HepG2 (cell line): ENCODE measurements at regions not wholly inside any gene's neighbourhood (a gene's known extent, or its start where the extent isn't known, plus 50 kb on each side); places are given as distances from the start of the nearest gene placed in this dataset.

Source experiments
- ATAC-seq: fragments of 200-7000 bp; cut with Tn5 transposase; 3 replicates; pipeline ENCODE4 v1.9.1; 2020; ENCODE audit warnings: mild to moderate bottlenecking, moderate library complexity
- BruUV-seq: library from RNA; stranded (reverse); fragments of 400-500 nt; replicated peaks from 2 replicates; lab custom pipeline; 2021; lab: Mats Ljungman, UMichigan
- CTCF ChIA-PET: fragments of 300-600 bp; formaldehyde crosslinking; extraction: SDS; loops from one replicate; lab custom pipeline; 2021; ENCODE audit warnings: low total read pairs, inconsistent platforms, low intra/inter-chr PET ratio; lab: Yijun Ruan, JAX
- POLR2A ChIA-PET: fragments of 350-600 bp; sonication (Branson Sonifier 250); formaldehyde crosslinking; loops from one replicate; lab custom pipeline; 2020; ENCODE audit warnings: antibody characterized with exemption, inconsistent platforms; lab: Yijun Ruan, JAX
- DNase-seq: peaks from one replicate; pipeline ENCODE4 v3.0.0-alpha.2; 2015; ENCODE audit warnings: low spot score
- FAIRE-seq: peaks from 3 replicates; lab custom pipeline; 2011; peaks lifted over from hg19 to GRCh38; lab: Jason Lieb, UNC
- H2AFZ ChIP-seq: one replicate; pipeline ENCODE4 v1.6.1; 2011; ENCODE audit warnings: low read length, inconsistent platforms
- H3K27ac ChIP-seq: fragments of 300-600 bp; 3 replicates; pipeline ENCODE4 v1.8.0; 2011; ENCODE audit warnings: mixed run types, mild to moderate bottlenecking, mixed read lengths, low read length, inconsistent platforms; ENCODE audit not compliant: insufficient read depth; ENCODE audit errors: extremely low read length
- H3K27me3 ChIP-seq, 2 experiments: fragments of 200-600 bp in 1 of 2; 2 replicates in 1 of 2; 3 replicates in 1 of 2; pipeline versions ENCODE4 v1.6.0 to v1.8.0; 2011; ENCODE audit warnings: low read length in 2 of 2, mild to moderate bottlenecking in 2 of 2, moderate library complexity in 2 of 2, inconsistent platforms in 1 of 2; ENCODE audit not compliant: insufficient read depth in 2 of 2, control insufficient read depth in 1 of 2
- H3K36me3 ChIP-seq, 2 experiments: fragments of 200-600 bp in 1 of 2; replicated peaks in 1 of 2; 2 replicates in 1 of 2; 3 replicates in 1 of 2; pipeline versions ENCODE4 v1.5.1 to v1.8.0; 2011; ENCODE audit warnings: low read length in 2 of 2, inconsistent platforms in 1 of 2; ENCODE audit not compliant: insufficient read depth in 2 of 2, control insufficient read depth in 1 of 2
- H3K4me1 ChIP-seq: 2 replicates; pipeline ENCODE4 v1.5.1; 2012; ENCODE audit warnings: low read length, inconsistent platforms; ENCODE audit not compliant: insufficient read depth
- H3K4me2 ChIP-seq: 2 replicates; pipeline ENCODE4 v1.6.0; 2011; ENCODE audit warnings: low read depth, low read length, inconsistent platforms
- H3K4me3 ChIP-seq, 3 experiments: fragments of 200-600 bp in 1 of 3; sonication (generic), shearing (Covaris generic) in 1 of 3; replicated peaks in 1 of 3; 2 replicates each; pipeline ENCODE4 v1.5.1; 2011 to 2016; ENCODE audit warnings: low read length in 3 of 3, inconsistent platforms in 2 of 3, low read depth in 2 of 3, mild to moderate bottlenecking in 2 of 3, control low read depth in 1 of 3, mixed read lengths in 1 of 3; ENCODE audit not compliant: insufficient read depth in 1 of 3
- H3K79me2 ChIP-seq: one replicate; pipeline ENCODE4 v1.6.1; 2011; ENCODE audit warnings: low read length, inconsistent platforms; ENCODE audit not compliant: insufficient read depth
- H3K9ac ChIP-seq: 2 replicates; pipeline ENCODE4 v1.6.0; 2011; ENCODE audit warnings: mild to moderate bottlenecking, low read depth, low read length, inconsistent platforms; ENCODE audit not compliant: insufficient read depth
- H3K9me3 ChIP-seq: 2 replicates; pipeline ENCODE4 v1.5.1; 2012; ENCODE audit warnings: mild to moderate bottlenecking, low read length
- H4K20me1 ChIP-seq: 2 replicates; pipeline ENCODE4 v1.6.0; 2011; ENCODE audit warnings: inconsistent platforms, mild to moderate bottlenecking, low read length, moderate library complexity; ENCODE audit not compliant: insufficient read depth
- GZF1 ChIP-seq: sonication (generic); formaldehyde crosslinking; IDR thresholded peaks from 2 replicates; pipeline ENCODE4 v1.5.1; 2020; ENCODE audit warnings: mild to moderate bottlenecking, missing genetic modification reagents
- MXD4 ChIP-seq: IDR thresholded peaks from 2 replicates; pipeline ENCODE4 v1.6.1; 2016; ENCODE audit warnings: mild to moderate bottlenecking, missing biosample characterization, missing genetic modification reagents
- SALL1 ChIP-seq: sonication (generic); formaldehyde crosslinking; IDR thresholded peaks from 2 replicates; pipeline ENCODE4 v1.8.0; 2022; ENCODE audit warnings: mild to moderate bottlenecking, missing genetic modification reagents
- SP1 ChIP-seq, 2 experiments: fragments of 450-650 bp in 1 of 2; sonication (generic) in 1 of 2; formaldehyde crosslinking in 1 of 2; IDR thresholded peaks; 2 replicates each; pipeline versions ENCODE4 v1.4.0 to v1.6.1; 2016 to 2020; ENCODE audit warnings: missing genetic modification reagents in 1 of 2
- ZNF501 ChIP-seq: sonication (generic); formaldehyde crosslinking; IDR thresholded peaks from 2 replicates; pipeline ENCODE4 v1.5.1; 2020; ENCODE audit warnings: mild to moderate bottlenecking, moderate library complexity, missing genetic modification reagents
- ZNF563 ChIP-seq: sonication (generic); formaldehyde crosslinking; IDR thresholded peaks from 2 replicates; pipeline ENCODE4 v1.8.0; 2022; ENCODE audit warnings: mild to moderate bottlenecking, moderate library complexity, missing genetic modification reagents
- WGBS: methylation state at CpG from one replicate; pipeline ENCODE4 v1.1.6; 2017; ENCODE audit warnings: low lambda C conversion rate; 5-methylcytosine and 5-hydroxymethylcytosine counted together
- in situ Hi-C: cut with HindIII; loops from 2 replicates; pipeline ENCODE4 v1.10.0; 2017; ENCODE audit warnings: low pct_unique_long_range_greater_than_20kb; ENCODE audit not compliant: extremely low pct_ligation_motif_present
- intact Hi-C: fragments of 100-400 bp; cut with micrococcal nuclease; formaldehyde crosslinking; loops from one replicate; pipeline ENCODE4 v1.10.0; 2022; ENCODE audit not compliant: unreplicated experiment

- TF ChIP-seq MXD4 (no peak), GZF1 (CRISPR knock-in tag) (no peak), SALL1 (no peak), ZNF563 (no peak)
These were observed 81.9 kb upstream of the INSIG1 start (continued) for GRCh38 chr7:155215576-155216325.

GRCh38 chr7:155216475-155217272 is 81.0 kb upstream of the INSIG1 start:
- H3K4me1 ChIP-seq: no peaks in the 10 kb centered on the region
- intact Hi-C loops: no loop called here
- no peaks in the 10 kb centered on the region for H3K36me3 ChIP-seq
- TF ChIP-seq ZNF501 (no peak), SP1 (IDR thresholded peaks at IDR 0.05) (no peak), SP1 (CRISPR knock-in tag; IDR thresholded peaks at IDR 0.05) (no peak)
- TF ChIP-seq, all 625 proteins: peak for 0
- ChIA-PET CTCF (no interaction called here), POLR2A (no interaction called here)
- no peaks in the 10 kb centered on the region for H3K79me2 ChIP-seq
- in situ Hi-C loops: no loop called here
- H3K4me3 ChIP-seq: no peak overlapping the region
- FAIRE-seq (no peak), DNase-seq (no peak), ATAC-seq (no peak)
- 18% methylated on average over 8 of the region's 8 CpGs for WGBS
- no peaks in the 10 kb centered on the region for H3K9me3 ChIP-seq
- H3K27ac ChIP-seq: no peak overlapping the region
- BruUV-seq: no TSS peak
- H3K9ac ChIP-seq: no peak overlapping the region
- H2AFZ ChIP-seq: no peak overlapping the region
- no peaks in the 10 kb centered on the region; the same call in 1 of the 2 replicates for H4K20me1 ChIP-seq
- peaks cover 1 to 37% of the 10 kb centered on the region in 2 experiments; a peak in 4 of 5 replicates for H3K27me3 ChIP-seq
- no peak overlapping the region for H3K4me2 ChIP-seq
